Progenitor cell of endocrine pancreas (in vitro differentiated cells): ENCODE measurements at regions not wholly inside any gene's neighbourhood (a gene's known extent, or its start where the extent isn't known, plus 50 kb on each side); places are given as distances from the start of the nearest gene placed in this dataset.
"Not testable (repeated sequence)": the region's sequence is repeated elsewhere in the genome, so short reads cannot be mapped to it uniquely, and the experiment has no call there.

ENCODE experiments used
- DNase-seq: peaks from one replicate; pipeline ENCODE4 v3.0.0; 2021; ENCODE audit warnings: low spot score; ENCODE audit not compliant: unreplicated experiment
- H3K27ac Mint-ChIP-seq: 2 replicates; pipeline ENCODE4 v1.8.0; 2021; ENCODE audit warnings: mild to moderate bottlenecking, moderate library complexity, mixed read lengths
- H3K27me3 Mint-ChIP-seq: 2 replicates; pipeline ENCODE4 v1.8.0; 2021; ENCODE audit warnings: mixed read lengths
- H3K36me3 Mint-ChIP-seq: 2 replicates; pipeline ENCODE4 v1.8.0; 2022; ENCODE audit warnings: mixed read lengths; ENCODE audit not compliant: insufficient read depth
- H3K4me1 Mint-ChIP-seq: 2 replicates; pipeline ENCODE4 v1.8.0; 2021; ENCODE audit warnings: low read depth, mixed read lengths
- H3K4me3 Mint-ChIP-seq: 2 replicates; pipeline ENCODE4 v1.8.0; 2021; ENCODE audit warnings: low read depth, mild to moderate bottlenecking, moderate library complexity, mixed read lengths
- H3K9me3 Mint-ChIP-seq: 2 replicates; pipeline ENCODE4 v1.8.0; 2021; ENCODE audit warnings: low read depth, mixed read lengths
- CTCF ChIP-seq: fragments of 200-600 bp; sonication (generic); IDR thresholded peaks from one replicate; pipeline ENCODE4 v1.5.0; 2021; ENCODE audit warnings: antibody characterized with exemption, mild to moderate bottlenecking; ENCODE audit not compliant: unreplicated experiment

DNA sequence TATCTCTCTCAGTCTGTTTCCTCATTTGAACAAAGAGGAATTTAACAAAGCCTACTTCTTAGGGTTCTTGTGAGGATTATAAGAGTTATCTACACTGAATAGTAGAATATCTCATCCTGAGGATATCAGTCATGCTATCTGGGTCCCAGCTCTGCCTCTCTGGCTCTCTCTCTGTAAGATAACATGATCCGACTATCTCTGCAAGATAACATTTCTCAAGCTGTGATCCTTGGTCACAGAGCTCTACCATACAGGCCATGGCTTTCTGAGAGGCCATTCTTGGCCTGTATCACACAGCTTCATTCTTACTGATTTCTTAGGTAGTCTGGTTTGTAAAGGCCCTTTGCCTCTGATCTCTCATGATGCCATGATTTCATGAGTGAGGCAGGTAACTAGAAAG lies 71.0 kb upstream of the TRABD2B start:
- Mint-ChIP-seq H3K27me3 (no peaks in the 10 kb centered on the region), H3K36me3 (no peaks in the 10 kb centered on the region), H3K27ac (no peak overlapping the region), H3K4me3 (no peak overlapping the region), H3K4me1 (peaks cover 5% of the 10 kb centered on the region), H3K9me3 (no peaks in the 10 kb centered on the region)
- DNase-seq = no peak
- TF ChIP-seq CTCF = no peak

DNA sequence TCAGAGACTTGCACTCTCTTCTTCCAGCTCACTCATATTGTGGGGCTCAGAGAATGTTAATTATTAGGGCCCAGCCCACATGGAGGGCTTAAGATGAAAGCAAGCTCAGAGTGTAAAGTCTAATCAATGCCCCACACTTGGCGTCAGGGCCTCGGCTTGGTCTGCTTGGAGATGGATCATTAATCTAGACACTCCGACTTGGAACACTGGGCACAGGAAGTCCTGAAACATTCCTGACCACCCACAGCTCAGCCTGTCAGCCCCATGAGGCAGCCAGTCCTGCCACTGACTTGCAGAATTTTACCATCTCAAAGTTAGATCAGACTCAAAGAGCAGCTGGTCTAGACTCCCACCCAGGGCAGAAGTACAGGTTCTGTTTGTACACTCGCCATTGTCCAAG lies 69.8 kb upstream of the TRABD2B start:
- H3K36me3 Mint-ChIP-seq = no peaks in the 10 kb centered on the region
- H3K4me3 Mint-ChIP-seq = no peak overlapping the region
- H3K9me3 Mint-ChIP-seq = no peaks in the 10 kb centered on the region
- no peaks in the 10 kb centered on the region for H3K27me3 Mint-ChIP-seq
- DNase-seq = no peak
- no peak for TF ChIP-seq CTCF
- H3K4me1 Mint-ChIP-seq = peaks cover 9% of the 10 kb centered on the region
- H3K27ac Mint-ChIP-seq = no peak overlapping the region

DNA sequence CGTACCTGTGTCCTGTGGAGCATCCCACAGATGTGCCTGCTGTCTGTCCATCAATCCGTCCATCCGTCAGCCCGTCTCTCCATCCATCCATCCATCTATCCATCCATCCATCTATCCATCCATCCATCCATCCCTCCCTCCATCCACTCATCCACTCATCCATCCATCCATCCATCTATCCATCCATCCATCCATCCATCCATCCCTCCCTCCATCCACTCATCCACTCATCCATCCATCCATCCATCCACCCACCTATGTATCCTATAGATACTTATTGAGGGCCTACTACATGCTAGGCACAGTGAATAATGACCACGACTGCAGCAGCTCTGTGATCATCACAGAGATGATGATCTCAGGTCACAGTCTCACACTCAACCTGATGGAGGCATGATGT lies 67.5 kb upstream of the TRABD2B start:
- not testable (repeated sequence) for DNase-seq, H3K4me3 Mint-ChIP-seq, H3K27me3 Mint-ChIP-seq, H3K9me3 Mint-ChIP-seq, H3K27ac Mint-ChIP-seq, H3K36me3 Mint-ChIP-seq
- H3K4me1 Mint-ChIP-seq = peaks cover 16% of the 10 kb centered on the region

DNA sequence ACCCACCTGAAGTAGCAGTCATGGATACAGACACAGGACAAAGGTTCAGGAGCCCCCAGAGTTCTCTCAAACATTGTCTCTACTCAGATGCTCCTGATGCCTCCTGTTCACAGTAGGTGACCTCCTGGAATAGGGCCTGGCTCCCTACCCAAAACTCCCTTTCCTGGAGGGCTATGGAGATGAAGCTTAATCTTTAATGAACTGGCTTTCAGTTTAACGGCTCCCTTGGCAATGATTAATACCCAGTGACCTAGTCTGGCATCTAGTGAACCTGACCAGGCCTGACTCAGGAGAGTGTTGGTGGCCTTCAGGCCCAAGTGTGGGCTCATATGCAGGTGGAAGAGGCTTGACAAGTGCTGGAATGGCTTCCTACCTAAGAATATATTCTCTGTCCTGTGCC lies 65.2 kb upstream of the TRABD2B start:
- H3K9me3 Mint-ChIP-seq = no peaks in the 10 kb centered on the region
- no peak for TF ChIP-seq CTCF
- H3K27me3 Mint-ChIP-seq = no peaks in the 10 kb centered on the region

GRCh38 chr1:48061162-48062136 lies 64.3 kb upstream of the TRABD2B start:
- Mint-ChIP-seq H3K36me3 (no peaks in the 10 kb centered on the region), H3K9me3 (no peaks in the 10 kb centered on the region), H3K4me3 (no peak overlapping the region), H3K4me1 (peaks cover 25% of the 10 kb centered on the region), H3K27me3 (no peaks in the 10 kb centered on the region), H3K27ac (no peak overlapping the region)
- peak; percentile 41 for DNase-seq
- peak; percentile 78 for TF ChIP-seq CTCF

More for the DNA sequence above, 65.2 kb upstream of the TRABD2B start:
- Mint-ChIP-seq H3K4me3 (no peak overlapping the region), H3K36me3 (no peaks in the 10 kb centered on the region), H3K4me1 (peaks cover 29% of the 10 kb centered on the region), H3K27ac (no peak overlapping the region)
- no peak for DNase-seq

DNA sequence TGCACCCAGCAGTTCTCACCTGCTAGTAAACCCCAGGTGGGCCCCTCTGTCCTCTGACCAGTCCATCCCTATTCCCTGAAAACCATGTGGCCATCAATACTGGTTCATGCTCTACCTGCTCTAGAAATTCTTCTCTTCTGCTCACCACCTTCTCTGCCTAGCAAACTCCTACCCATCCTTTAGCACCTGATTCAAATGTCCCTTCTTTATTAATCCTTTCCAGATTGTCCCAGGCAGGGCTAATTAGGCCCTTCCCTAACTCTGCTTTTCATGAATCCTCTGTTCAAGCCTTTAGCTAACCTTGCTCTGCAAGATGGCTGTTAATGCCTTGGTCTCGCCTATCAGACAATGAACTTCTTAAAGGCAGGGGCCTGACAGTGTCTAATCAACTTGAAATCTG lies 62.1 kb upstream of the TRABD2B start:
- Mint-ChIP-seq H3K9me3 (no peaks in the 10 kb centered on the region), H3K36me3 (no peaks in the 10 kb centered on the region)

More for the DNA sequence above, 62.1 kb upstream of the TRABD2B start:
- no peak for TF ChIP-seq CTCF
- Mint-ChIP-seq H3K27ac (no peak overlapping the region), H3K27me3 (no peaks in the 10 kb centered on the region), H3K4me1 (peaks cover 45% of the 10 kb centered on the region), H3K4me3 (no peak overlapping the region)
- DNase-seq = no peak
